Medulla oblongata (tissue), 1 donor: ENCODE measurements at regions not wholly inside any gene's neighbourhood (a gene's known extent, or its start where the extent isn't known, plus 50 kb on each side); places are given as distances from the start of the nearest gene placed in this dataset.

Source experiments
- DNase-seq: peaks from one replicate; pipeline ENCODE4 v3.0.0-alpha.2; 2015; ENCODE audit errors: extremely low spot score

- no peak for DNase-seq
Measured at GRCh38 chr14:30299915-30300314, 259.0 kb upstream of the G2E3 start.

- no peak for DNase-seq
Measured at GRCh38 chr14:30303350-30303749, 255.6 kb upstream of the G2E3 start.

- DNase-seq: no peak
Measured at GRCh38 chr14:30305346-30305745, 253.6 kb upstream of the G2E3 start.

- no peak for DNase-seq
Measured at GRCh38 chr14:30309405-30309804, 249.6 kb upstream of the G2E3 start.

GRCh38 chr14:30312214-30312613 lies 246.7 kb upstream of the G2E3 start:
- no peak for DNase-seq

GRCh38 chr14:30317729-30318128 lies 241.2 kb upstream of the G2E3 start:
- no peak for DNase-seq

GRCh38 chr14:30322819-30323218 lies 236.1 kb upstream of the G2E3 start:
- no peak for DNase-seq

GRCh38 chr14:30330033-30330432 lies 228.9 kb upstream of the G2E3 start:
- no peak for DNase-seq

- no peak for DNase-seq
Measured at GRCh38 chr14:30330445-30330844, 228.5 kb upstream of the G2E3 start.

GRCh38 chr14:30331030-30331429 lies 227.9 kb upstream of the G2E3 start:
- no peak for DNase-seq

GRCh38 chr14:30332374-30332773 lies 226.6 kb upstream of the G2E3 start:
- DNase-seq: no peak

- DNase-seq: no peak
Measured at GRCh38 chr14:30333934-30334333, 225.0 kb upstream of the G2E3 start.

GRCh38 chr14:30337456-30337855 lies 221.5 kb upstream of the G2E3 start:
- no peak for DNase-seq

GRCh38 chr14:30339311-30339901 lies 219.6 kb upstream of the G2E3 start:
- no peak for DNase-seq

- no peak for DNase-seq
Measured at GRCh38 chr14:30340495-30340894, 218.5 kb upstream of the G2E3 start.

- no peak for DNase-seq
Measured at GRCh38 chr14:30345511-30345910, 213.4 kb upstream of the G2E3 start.

- DNase-seq: no peak
Measured at GRCh38 chr14:30348445-30348844, 210.5 kb upstream of the G2E3 start.

GRCh38 chr14:30349520-30349919 lies 209.4 kb upstream of the G2E3 start:
- DNase-seq: no peak

- DNase-seq: no peak
Measured at GRCh38 chr14:30354439-30354838, 204.5 kb upstream of the G2E3 start.

- DNase-seq: no peak
Measured at GRCh38 chr14:30355431-30355913, 203.5 kb upstream of the G2E3 start.

GRCh38 chr14:30356438-30357202 lies 202.3 kb upstream of the G2E3 start:
- no peak for DNase-seq

GRCh38 chr14:30357791-30358190 lies 201.2 kb upstream of the G2E3 start:
- DNase-seq: no peak
